Parathyroid adenoma (tissue), 2 donors: ENCODE measurements at regions not wholly inside any gene's neighbourhood (a gene's known extent, or its start where the extent isn't known, plus 50 kb on each side); places are given as distances from the start of the nearest gene placed in this dataset.
"Not testable (repeated sequence)": the region's sequence is repeated elsewhere in the genome, so short reads cannot be mapped to it uniquely, and the experiment has no call there.

Experiments
- H2AFZ ChIP-seq: fragments of 300-600 bp; sonication (generic); one replicate; pipeline ENCODE4 v1.7.0; 2017; ENCODE audit warnings: antibody characterized with exemption, mild to moderate bottlenecking
- H3K27ac ChIP-seq: fragments of 300-600 bp; sonication (generic); one replicate; pipeline ENCODE4 v1.7.0; 2017
- H3K27me3 ChIP-seq: fragments of 300-600 bp; sonication (generic); one replicate; pipeline ENCODE4 v1.7.0; 2017; ENCODE audit warnings: low read length; ENCODE audit not compliant: control insufficient read depth, insufficient read depth
- H3K36me3 ChIP-seq: fragments of 300-600 bp; sonication (generic); one replicate; pipeline ENCODE4 v1.7.0; 2017; ENCODE audit warnings: low read length; ENCODE audit not compliant: control insufficient read depth, insufficient read depth
- H3K4me1 ChIP-seq: fragments of 300-600 bp; sonication (generic); one replicate; pipeline ENCODE4 v1.7.0; 2017; ENCODE audit warnings: control low read depth
- H3K4me2 ChIP-seq: fragments of 300-600 bp; sonication (generic); one replicate; pipeline ENCODE4 v1.7.0; 2017; ENCODE audit warnings: low read length
- H3K4me3 ChIP-seq: fragments of 300-600 bp; sonication (generic); one replicate; pipeline ENCODE4 v1.7.0; 2017; ENCODE audit warnings: low read depth, low read length
- H3K79me2 ChIP-seq: fragments of 300-600 bp; sonication (generic); one replicate; pipeline ENCODE4 v1.7.0; 2017; ENCODE audit warnings: control low read depth
- H3K9ac ChIP-seq: fragments of 300-600 bp; sonication (generic); one replicate; pipeline ENCODE4 v1.7.0; 2017; ENCODE audit warnings: mild to moderate bottlenecking
- H3K9me3 ChIP-seq: fragments of 300-600 bp; sonication (generic); one replicate; pipeline ENCODE4 v1.7.0; 2017; ENCODE audit warnings: low read length; ENCODE audit not compliant: control insufficient read depth
- CTCF ChIP-seq: fragments of 300-600 bp; sonication (generic); IDR thresholded peaks from one replicate; pipeline ENCODE4 v1.7.0; 2017; ENCODE audit warnings: antibody characterized with exemption, mild to moderate bottlenecking
- donor health status: primary hyperparathyroidism.

GRCh38 chr9:65420771-65421170, 135.8 kb upstream of the FOXD4L5 start:
- Histone ChIP-seq H3K27ac (no peak overlapping the region), H3K4me3 (no peak overlapping the region), H3K4me1 (no peaks in the 10 kb centered on the region), H3K9me3 (no peaks in the 10 kb centered on the region), H3K36me3 (no peaks in the 10 kb centered on the region), H3K79me2 (no peaks in the 10 kb centered on the region), H3K4me2 (no peak overlapping the region), H2AFZ (no peak overlapping the region), H3K9ac (no peak overlapping the region), H3K27me3 (no peaks in the 10 kb centered on the region)
- TF ChIP-seq CTCF = no peak

- H3K9ac ChIP-seq, H3K4me2 ChIP-seq, H3K27me3 ChIP-seq, H3K4me3 ChIP-seq, H2AFZ ChIP-seq, H3K27ac ChIP-seq, H3K9me3 ChIP-seq, H3K4me1 ChIP-seq, H3K79me2 ChIP-seq, H3K36me3 ChIP-seq: not testable (repeated sequence)
These were observed 134.0 kb upstream of the FOXD4L5 start for GRCh38 chr9:65418966-65419365.

- not testable (repeated sequence) for H3K79me2 ChIP-seq, H3K9me3 ChIP-seq, H3K27me3 ChIP-seq, H3K36me3 ChIP-seq, H3K9ac ChIP-seq, H3K4me1 ChIP-seq, H3K4me2 ChIP-seq, H3K27ac ChIP-seq, H2AFZ ChIP-seq
- H3K4me3 ChIP-seq = peak overlapping the region; percentile 16
These were observed 131.9 kb upstream of the FOXD4L5 start for GRCh38 chr9:65416948-65417347.

GRCh38 chr9:65414249-65414648, 129.2 kb upstream of the FOXD4L5 start:
- H2AFZ ChIP-seq, H3K4me3 ChIP-seq, H3K4me2 ChIP-seq, H3K27me3 ChIP-seq, H3K4me1 ChIP-seq, H3K27ac ChIP-seq, H3K79me2 ChIP-seq, H3K9me3 ChIP-seq, H3K9ac ChIP-seq, H3K36me3 ChIP-seq: not testable (repeated sequence)

- not testable (repeated sequence) for H2AFZ ChIP-seq, H3K9me3 ChIP-seq, H3K4me1 ChIP-seq, H3K4me2 ChIP-seq, H3K4me3 ChIP-seq, H3K27me3 ChIP-seq, H3K79me2 ChIP-seq, H3K9ac ChIP-seq, H3K27ac ChIP-seq, H3K36me3 ChIP-seq
These were observed 128.4 kb upstream of the FOXD4L5 start for GRCh38 chr9:65413371-65413770.

- H3K79me2 ChIP-seq = no peaks in the 10 kb centered on the region
- no peak overlapping the region for H3K4me2 ChIP-seq
- H3K4me3 ChIP-seq = no peak overlapping the region
- no peak for TF ChIP-seq CTCF
- no peak overlapping the region for H2AFZ ChIP-seq
- H3K9me3 ChIP-seq = no peaks in the 10 kb centered on the region
- H3K4me1 ChIP-seq = no peaks in the 10 kb centered on the region
- no peaks in the 10 kb centered on the region for H3K36me3 ChIP-seq
- no peaks in the 10 kb centered on the region for H3K27me3 ChIP-seq
- H3K27ac ChIP-seq = no peak overlapping the region
- H3K9ac ChIP-seq = no peak overlapping the region
These were observed 126.9 kb upstream of the FOXD4L5 start for GRCh38 chr9:65411901-65412300.

GRCh38 chr9:65411336-65411735, 126.3 kb upstream of the FOXD4L5 start:
- no peak overlapping the region for H3K27ac ChIP-seq
- no peak overlapping the region for H3K9ac ChIP-seq
- no peaks in the 10 kb centered on the region for H3K9me3 ChIP-seq
- no peak overlapping the region for H2AFZ ChIP-seq
- no peak overlapping the region for H3K4me3 ChIP-seq
- H3K79me2 ChIP-seq = no peaks in the 10 kb centered on the region
- no peaks in the 10 kb centered on the region for H3K27me3 ChIP-seq
- H3K4me2 ChIP-seq = no peak overlapping the region
- H3K36me3 ChIP-seq = no peaks in the 10 kb centered on the region
- no peaks in the 10 kb centered on the region for H3K4me1 ChIP-seq
- TF ChIP-seq CTCF = no peak
